ACC112 (cell line): ENCODE measurements at regions not wholly inside any gene's neighbourhood (a gene's known extent, or its start where the extent isn't known, plus 50 kb on each side); places are given as distances from the start of the nearest gene placed in this dataset.

Experiments used
- H2AFZ ChIP-seq: fragments of 200-600 bp; sonication (generic); one replicate; pipeline ENCODE4 v1.6.0; 2017; ENCODE audit warnings: antibody characterized with exemption, low read length; ENCODE audit not compliant: unreplicated experiment
- H3K27ac ChIP-seq: fragments of 200-600 bp; sonication (generic); 2 replicates; pipeline ENCODE4 v1.5.1; 2014; ENCODE audit warnings: low read depth, mild to moderate bottlenecking, antibody characterized with exemption, low read length, moderate library complexity
- H3K27me3 ChIP-seq: fragments of 200-600 bp; sonication (generic); 2 replicates; pipeline ENCODE4 v1.6.1; 2014; ENCODE audit warnings: mild to moderate bottlenecking, antibody characterized with exemption, low read length, moderate library complexity, mixed read lengths; ENCODE audit not compliant: insufficient read depth
- H3K36me3 ChIP-seq: fragments of 200-600 bp; sonication (generic); 2 replicates; pipeline ENCODE4 v1.6.1; 2016; ENCODE audit warnings: mild to moderate bottlenecking, antibody characterized with exemption, low read length, moderate library complexity, mixed read lengths; ENCODE audit not compliant: insufficient read depth
- H3K4me1 ChIP-seq: fragments of 200-600 bp; sonication (generic); one replicate; pipeline ENCODE4 v1.6.1; 2016; ENCODE audit warnings: low read length, mixed read lengths; ENCODE audit not compliant: insufficient read depth, unreplicated experiment, control insufficient read depth
- H3K4me3 ChIP-seq: fragments of 200-600 bp; sonication (generic); 2 replicates; pipeline ENCODE4 v1.5.1; 2014; ENCODE audit warnings: mild to moderate bottlenecking, low read depth, low read length
- H3K79me2 ChIP-seq: fragments of 200-600 bp; sonication (generic); one replicate; pipeline ENCODE4 v1.6.0; 2016; ENCODE audit warnings: low read length; ENCODE audit not compliant: control insufficient read depth, unreplicated experiment, insufficient read depth

DNA sequence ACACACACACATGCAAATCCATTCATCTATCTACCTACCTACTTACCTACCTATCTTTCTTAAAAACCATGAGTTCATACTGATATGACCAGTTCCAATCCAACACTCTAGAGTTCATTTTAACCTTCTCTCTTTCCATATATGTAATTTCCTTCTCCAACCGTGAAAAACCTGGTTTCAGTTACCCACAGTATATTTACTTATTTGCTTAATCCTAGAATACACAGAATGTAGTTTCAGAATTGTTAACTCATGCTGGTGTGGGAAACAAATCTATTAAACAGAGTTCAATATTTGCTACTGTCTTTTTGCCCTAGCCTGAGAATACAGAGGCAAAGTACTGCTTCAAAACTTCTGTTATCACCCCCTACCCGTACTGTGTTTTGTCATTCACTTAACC, 101.3 kb downstream of the RRM1 start:
- H3K27me3 ChIP-seq: 0 out of 2 replicates have a peak, but pooled peaks cover 3% of the 10 kb centered on the region
- no peaks in the 10 kb centered on the region for H3K79me2 ChIP-seq
- H3K4me1 ChIP-seq: no peaks in the 10 kb centered on the region
- no peaks in the 10 kb centered on the region for H3K36me3 ChIP-seq
- no peak overlapping the region for H3K27ac ChIP-seq
- no peak overlapping the region for H2AFZ ChIP-seq
- no peak overlapping the region for H3K4me3 ChIP-seq

DNA sequence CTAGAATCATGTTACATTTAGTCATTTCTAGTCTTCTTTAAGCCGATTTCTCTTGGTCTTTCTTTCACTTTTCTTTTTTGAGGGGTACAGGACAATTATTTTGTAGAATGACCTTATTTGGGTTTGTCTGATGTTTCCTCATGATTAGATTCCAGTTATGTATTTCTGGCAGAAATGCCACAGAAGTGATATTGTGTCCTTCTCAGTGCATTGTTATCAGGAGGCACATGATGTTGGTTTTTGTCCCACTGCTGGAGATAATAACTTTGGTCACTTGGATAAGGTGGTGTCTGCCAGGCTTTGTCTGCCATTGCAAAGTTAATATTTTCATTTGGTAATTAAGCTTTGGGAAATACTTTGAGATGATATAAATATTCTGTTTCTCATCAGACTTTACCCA, 100.3 kb downstream of the RRM1 start:
- H3K4me1 ChIP-seq: no peaks in the 10 kb centered on the region
- H3K4me3 ChIP-seq: no peak overlapping the region
- H3K27me3 ChIP-seq: 0 out of 2 replicates have a peak, but pooled peaks cover 3% of the 10 kb centered on the region
- H3K36me3 ChIP-seq: no peaks in the 10 kb centered on the region
- no peak overlapping the region for H2AFZ ChIP-seq
- H3K79me2 ChIP-seq: no peaks in the 10 kb centered on the region
- no peak overlapping the region for H3K27ac ChIP-seq

DNA sequence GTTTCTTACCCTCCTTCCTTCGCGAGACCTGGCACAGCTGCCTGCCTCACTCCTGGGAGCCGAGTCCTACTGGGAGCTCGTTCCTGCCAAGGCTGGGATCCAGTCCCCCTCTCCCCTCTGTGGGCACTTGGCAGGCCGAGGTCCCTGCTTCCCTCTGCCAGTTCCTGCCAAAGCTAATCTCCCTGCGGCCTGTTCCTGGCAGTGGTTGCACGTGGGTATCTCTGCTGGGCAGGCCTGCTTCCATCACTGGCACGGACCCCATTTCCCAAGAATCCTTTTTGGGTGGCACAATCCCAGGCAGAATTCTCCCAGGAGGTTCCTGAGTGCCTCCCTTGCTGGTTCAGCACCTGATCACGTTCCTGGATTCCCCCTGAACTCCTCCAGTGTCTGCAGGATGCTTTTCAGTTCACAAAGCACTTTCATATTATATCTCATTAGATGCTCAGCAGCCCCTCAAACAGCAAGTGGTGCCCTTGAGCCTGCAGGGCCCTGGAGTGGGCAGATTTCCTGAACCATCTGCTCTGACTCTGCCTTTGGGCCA, 96.5 kb downstream of the RRM1 start:
- no peak overlapping the region for H3K27ac ChIP-seq
- no peaks in the 10 kb centered on the region for H3K27me3 ChIP-seq
- no peaks in the 10 kb centered on the region for H3K36me3 ChIP-seq
- no peak overlapping the region for H2AFZ ChIP-seq
- H3K79me2 ChIP-seq: no peaks in the 10 kb centered on the region
- H3K4me1 ChIP-seq: no peaks in the 10 kb centered on the region
- no peak overlapping the region for H3K4me3 ChIP-seq

DNA sequence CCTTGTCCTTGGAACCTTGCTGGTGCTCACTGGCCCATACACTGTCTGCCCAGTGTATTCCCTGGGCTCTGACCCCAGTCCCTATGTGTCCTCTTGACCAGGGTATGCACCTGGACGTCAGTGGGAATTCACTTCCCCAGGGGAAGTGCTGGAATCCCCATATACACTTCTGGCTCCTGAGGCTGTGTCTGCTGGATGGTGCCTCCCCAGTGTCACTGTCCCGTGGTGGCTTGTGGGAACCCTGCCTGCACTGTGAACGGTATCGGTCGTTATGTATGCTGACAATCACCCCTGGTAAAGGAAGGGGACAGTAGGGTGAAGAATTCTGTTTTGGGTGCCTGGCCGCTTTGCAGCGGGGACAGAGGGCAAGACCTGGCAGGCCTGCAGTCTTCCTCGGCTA, 95.9 kb downstream of the RRM1 start:
- Histone ChIP-seq H3K4me3 (no peak overlapping the region), H3K27ac (no peak overlapping the region), H3K36me3 (no peaks in the 10 kb centered on the region), H3K79me2 (no peaks in the 10 kb centered on the region), H3K4me1 (no peaks in the 10 kb centered on the region), H3K27me3 (no peaks in the 10 kb centered on the region), H2AFZ (no peak overlapping the region)

DNA sequence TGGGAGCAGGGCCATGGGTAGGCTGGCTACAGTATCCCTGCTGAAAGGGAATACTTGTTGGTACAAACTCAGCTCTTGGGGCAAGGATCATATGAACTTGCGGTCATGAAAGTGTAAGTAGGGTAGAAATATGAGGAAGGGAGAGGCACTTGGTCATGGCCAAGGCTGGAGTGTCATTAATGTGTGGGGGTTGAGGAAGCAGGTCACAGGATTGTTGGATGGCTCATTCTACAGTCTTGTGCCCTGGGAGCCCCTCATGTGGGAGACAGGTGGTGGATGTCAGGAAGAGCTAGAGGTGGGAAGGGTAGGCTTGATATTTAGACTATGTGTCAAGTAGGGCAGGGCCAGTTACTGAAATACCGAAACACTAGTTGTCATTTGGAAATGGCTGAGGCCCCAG, 95.5 kb downstream of the RRM1 start:
- Histone ChIP-seq H3K27ac (no peak overlapping the region), H3K27me3 (no peaks in the 10 kb centered on the region), H3K4me1 (no peaks in the 10 kb centered on the region), H3K79me2 (no peaks in the 10 kb centered on the region), H3K4me3 (no peak overlapping the region), H2AFZ (no peak overlapping the region), H3K36me3 (no peaks in the 10 kb centered on the region)
